Mesothelial cell of epicardium (in vitro differentiated cells): ENCODE measurements at regions not wholly inside any gene's neighbourhood (a gene's known extent, or its start where the extent isn't known, plus 50 kb on each side); places are given as distances from the start of the nearest gene placed in this dataset.

ENCODE experiments used
- DNase-seq, 2 experiments: peaks; one replicate each; pipeline ENCODE4 v3.0.0; 2021; ENCODE audit warnings: low spot score in 2 of 2; ENCODE audit not compliant: unreplicated experiment in 2 of 2
- H3K27ac Mint-ChIP-seq: 2 replicates; pipeline ENCODE4 v1.8.0; 2021; ENCODE audit warnings: mixed read lengths
- H3K27me3 Mint-ChIP-seq: 2 replicates; pipeline ENCODE4 v1.8.0; 2021; ENCODE audit warnings: low read depth, mixed read lengths
- H3K36me3 Mint-ChIP-seq: 2 replicates; pipeline ENCODE4 v1.8.0; 2021; ENCODE audit warnings: mixed read lengths
- H3K4me1 Mint-ChIP-seq: 2 replicates; pipeline ENCODE4 v1.8.0; 2021; ENCODE audit warnings: mixed read lengths
- H3K4me3 Mint-ChIP-seq: 2 replicates; pipeline ENCODE4 v1.8.0; 2021; ENCODE audit warnings: mild to moderate bottlenecking, moderate library complexity, mixed read lengths
- H3K9me3 Mint-ChIP-seq: 2 replicates; pipeline ENCODE4 v1.8.0; 2021; ENCODE audit warnings: mixed read lengths
- CTCF ChIP-seq: fragments of 200-600 bp; sonication (generic); IDR thresholded peaks from one replicate; pipeline ENCODE4 v1.5.0; 2021; ENCODE audit warnings: antibody characterized with exemption; ENCODE audit not compliant: unreplicated experiment

GRCh38 chr12:20174528-20175175 lies 193.7 kb upstream of the PDE3A start:
- no peak for TF ChIP-seq CTCF
- Mint-ChIP-seq H3K4me3 (no peak overlapping the region), H3K9me3 (peaks cover 15% of the 10 kb centered on the region), H3K36me3 (no peaks in the 10 kb centered on the region), H3K27me3 (no peaks in the 10 kb centered on the region), H3K27ac (no peak overlapping the region), H3K4me1 (peaks cover 7% of the 10 kb centered on the region)
- no peak for DNase-seq

- no peak overlapping the region for H3K4me3 Mint-ChIP-seq
- no peak overlapping the region for H3K27ac Mint-ChIP-seq
- DNase-seq: no peak
- TF ChIP-seq CTCF: no peak
- H3K27me3 Mint-ChIP-seq: no peaks in the 10 kb centered on the region
- H3K4me1 Mint-ChIP-seq: peaks cover 7% of the 10 kb centered on the region
- H3K36me3 Mint-ChIP-seq: no peaks in the 10 kb centered on the region
- peaks cover 15% of the 10 kb centered on the region for H3K9me3 Mint-ChIP-seq
Observed at GRCh38 chr12:20175704-20176388, 192.5 kb upstream of the PDE3A start.

- no peaks in the 10 kb centered on the region for H3K9me3 Mint-ChIP-seq
- no peaks in the 10 kb centered on the region for H3K36me3 Mint-ChIP-seq
- H3K27ac Mint-ChIP-seq: no peak overlapping the region
- no peaks in the 10 kb centered on the region for H3K27me3 Mint-ChIP-seq
- TF ChIP-seq CTCF: no peak
- peaks cover 7% of the 10 kb centered on the region for H3K4me1 Mint-ChIP-seq
- H3K4me3 Mint-ChIP-seq: no peak overlapping the region
- no peak for DNase-seq
Observed at GRCh38 chr12:20181416-20182180, 186.7 kb upstream of the PDE3A start.

GRCh38 chr12:20183563-20183962 lies 184.8 kb upstream of the PDE3A start:
- H3K27ac Mint-ChIP-seq: peak overlapping the region; percentile 14
- DNase-seq: no peak
- no peaks in the 10 kb centered on the region for H3K9me3 Mint-ChIP-seq
- H3K4me1 Mint-ChIP-seq: peaks cover 7% of the 10 kb centered on the region
- H3K27me3 Mint-ChIP-seq: no peaks in the 10 kb centered on the region
- no peak overlapping the region for H3K4me3 Mint-ChIP-seq
- no peaks in the 10 kb centered on the region for H3K36me3 Mint-ChIP-seq
- no peak for TF ChIP-seq CTCF

- Mint-ChIP-seq H3K4me1 (peaks cover 11% of the 10 kb centered on the region), H3K27me3 (no peaks in the 10 kb centered on the region), H3K9me3 (no peaks in the 10 kb centered on the region), H3K4me3 (no peak overlapping the region), H3K36me3 (no peaks in the 10 kb centered on the region), H3K27ac (no peak overlapping the region)
- no peak for TF ChIP-seq CTCF
- DNase-seq: no peak
Observed at GRCh38 chr12:20184514-20184913, 183.8 kb upstream of the PDE3A start.
